GM12872 (cell line): ENCODE measurements at regions not wholly inside any gene's neighbourhood (a gene's known extent, or its start where the extent isn't known, plus 50 kb on each side); places are given as distances from the start of the nearest gene placed in this dataset.

Source experiments
- CTCF ChIP-seq: IDR thresholded peaks from 3 replicates; pipeline ENCODE4 v1.5.1; 2011; ENCODE audit warnings: low read depth, mild to moderate bottlenecking, low read length, moderate library complexity; ENCODE audit not compliant: insufficient read depth

- no peak for TF ChIP-seq CTCF
Measured at GRCh38 chr6:141701732-141702131, 431.0 kb upstream of the GJE1 start.

- TF ChIP-seq CTCF = no peak
Measured at GRCh38 chr6:141700819-141701218, 431.9 kb upstream of the GJE1 start.

GRCh38 chr6:141688916-141689315 lies 443.8 kb upstream of the GJE1 start:
- no peak for TF ChIP-seq CTCF

GRCh38 chr6:141685416-141685815 lies 447.3 kb upstream of the GJE1 start:
- TF ChIP-seq CTCF = no peak

GRCh38 chr6:141682391-141682790 lies 450.3 kb upstream of the GJE1 start:
- no peak for TF ChIP-seq CTCF

GRCh38 chr6:141677598-141678211 lies 455.0 kb upstream of the GJE1 start:
- peak; percentile 50; the same call in 2 of the 3 replicates for TF ChIP-seq CTCF

GRCh38 chr6:141675957-141676356 lies 456.8 kb upstream of the GJE1 start:
- no peak for TF ChIP-seq CTCF

GRCh38 chr6:141669141-141669540 lies 463.6 kb upstream of the GJE1 start:
- TF ChIP-seq CTCF = no peak
